Globus pallidus (tissue), 1 donor: ENCODE measurements at regions not wholly inside any gene's neighbourhood (a gene's known extent, or its start where the extent isn't known, plus 50 kb on each side); places are given as distances from the start of the nearest gene placed in this dataset.
"Not testable (repeated sequence)": the region's sequence is repeated elsewhere in the genome, so short reads cannot be mapped to it uniquely, and the experiment has no call there.

ENCODE experiments used
- DNase-seq: peaks from one replicate; pipeline ENCODE4 v3.0.0-alpha.2; 2015; ENCODE audit warnings: low spot score

DNA sequence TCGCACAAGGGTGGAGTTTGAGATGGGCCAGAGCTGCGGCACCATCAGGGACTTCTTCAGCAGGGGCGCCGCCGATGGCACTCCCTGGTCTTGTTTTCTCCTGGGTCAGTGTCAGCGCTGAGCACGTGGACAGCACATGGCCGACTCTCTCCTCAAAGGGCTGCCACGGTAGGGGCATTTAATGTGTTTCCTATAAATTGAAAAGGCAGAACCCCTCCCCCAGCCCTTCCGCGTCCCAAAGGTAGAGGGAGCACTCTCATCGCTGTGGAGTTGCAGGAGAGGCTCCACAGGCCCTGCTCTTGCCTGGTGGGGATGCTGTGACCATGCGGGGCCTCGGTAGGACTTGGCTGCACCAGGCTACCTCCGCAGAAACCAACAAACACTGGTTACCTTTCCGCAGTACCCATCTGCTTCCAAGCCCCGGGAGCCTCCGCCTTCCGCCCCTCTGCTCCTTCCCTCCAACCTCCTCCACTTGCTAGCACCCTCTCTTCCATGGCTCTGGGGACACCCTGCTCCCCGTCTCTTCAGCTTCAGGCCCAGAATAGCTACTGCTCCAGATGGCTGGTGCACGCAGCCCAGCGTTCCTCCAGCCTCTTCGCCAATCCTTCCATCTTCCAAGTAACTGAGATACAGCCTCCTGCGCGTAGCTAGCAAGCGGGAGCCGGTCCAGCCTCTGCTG is 166.3 kb upstream of the ADCY1 start:
- no peak for DNase-seq

DNA sequence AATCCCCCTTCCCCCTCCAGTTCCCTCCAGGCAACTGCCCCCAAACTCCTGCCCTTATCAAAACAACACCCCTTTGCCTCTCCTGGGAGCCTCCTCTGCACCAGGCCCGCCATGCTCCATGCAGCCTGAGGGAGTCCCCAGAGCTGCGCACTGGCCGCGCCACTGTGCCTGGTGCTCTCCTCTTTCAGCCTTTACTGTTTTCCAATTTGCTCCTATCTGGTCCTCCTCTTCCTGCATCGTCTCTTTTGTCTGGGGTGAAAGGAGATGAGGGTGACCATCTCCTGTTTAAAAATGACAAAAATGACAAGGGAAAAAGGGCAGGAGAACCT is 165.8 kb upstream of the ADCY1 start:
- DNase-seq, result no peak

DNA sequence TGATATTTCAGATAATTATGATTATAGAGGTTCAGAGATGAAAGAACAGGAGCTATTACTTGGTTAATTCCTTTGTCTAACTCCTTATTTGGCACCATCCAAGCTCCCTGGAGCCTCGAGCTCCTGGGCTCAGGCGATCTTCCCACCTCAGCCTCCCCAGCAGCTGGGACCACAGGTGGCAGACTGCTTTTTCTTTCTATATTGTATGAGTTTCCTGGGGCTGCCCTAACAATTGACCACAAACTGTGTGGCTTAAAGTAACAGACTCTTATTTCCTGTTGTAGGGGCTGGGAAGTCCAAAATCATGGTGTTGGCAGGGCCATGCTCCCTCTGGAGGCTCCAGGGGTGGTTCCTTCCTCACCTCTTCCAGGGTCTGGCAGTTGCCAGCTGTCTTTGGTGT is 163.3 kb upstream of the ADCY1 start:
- no peak for DNase-seq

DNA sequence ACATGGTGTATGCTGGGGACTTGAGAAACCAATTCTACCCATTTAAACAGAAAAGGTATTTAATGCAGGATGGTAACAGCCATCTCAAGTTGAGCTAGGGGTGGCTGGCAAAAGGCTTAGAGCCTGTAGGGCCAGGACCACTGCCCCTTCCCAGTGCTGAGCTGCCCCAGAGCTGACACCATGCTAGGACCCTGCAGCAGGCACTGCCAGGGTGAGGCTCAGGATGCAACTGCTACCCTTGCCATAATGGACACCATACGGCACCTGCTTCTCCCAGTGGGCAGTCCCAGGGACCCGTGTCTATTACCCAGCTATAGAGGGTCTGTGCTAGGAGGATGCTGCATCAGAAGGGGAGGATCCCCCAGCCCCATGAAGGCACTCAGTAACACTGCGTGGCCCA is 160.7 kb upstream of the ADCY1 start:
- DNase-seq, result no peak

DNA sequence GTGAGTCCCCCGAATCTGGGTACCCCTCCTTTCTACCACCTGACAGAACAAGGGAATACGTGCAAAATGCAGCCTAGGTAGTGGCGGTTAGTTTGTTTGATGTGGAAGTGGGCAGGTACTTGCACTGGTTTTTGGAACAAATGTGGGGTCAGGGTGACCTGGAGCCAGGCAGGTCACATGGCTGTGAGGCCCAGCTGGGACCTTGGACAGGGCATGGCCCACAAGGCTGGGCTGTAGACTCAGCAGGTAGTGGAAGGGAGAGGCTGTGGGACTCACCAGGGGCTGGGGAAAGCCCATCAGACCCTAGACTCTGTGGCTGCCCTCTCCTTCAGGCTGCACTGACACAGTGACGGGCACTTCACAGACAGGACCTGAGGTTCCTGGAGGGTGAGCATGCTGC is 159.9 kb upstream of the ADCY1 start:
- no peak for DNase-seq

DNA sequence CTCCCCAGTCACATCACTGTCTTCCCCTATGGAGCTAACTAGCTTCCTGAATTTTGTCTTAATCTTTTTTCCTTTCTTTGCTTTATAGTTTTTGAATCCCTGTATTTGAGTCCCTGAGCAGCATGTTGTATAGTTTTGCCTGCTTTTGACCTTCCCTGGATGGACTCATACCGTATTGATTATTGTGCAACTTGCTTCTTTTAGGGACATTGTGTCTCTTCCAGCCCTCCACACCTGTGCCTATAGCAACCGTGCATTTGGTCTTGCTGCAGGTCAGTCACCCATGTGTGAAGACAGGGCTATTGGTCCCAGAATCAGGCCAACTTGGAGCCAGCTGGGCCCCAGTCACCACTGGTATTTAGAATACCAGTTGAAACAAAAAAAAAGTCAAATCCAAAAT is 158.9 kb upstream of the ADCY1 start:
- no peak for DNase-seq

DNA sequence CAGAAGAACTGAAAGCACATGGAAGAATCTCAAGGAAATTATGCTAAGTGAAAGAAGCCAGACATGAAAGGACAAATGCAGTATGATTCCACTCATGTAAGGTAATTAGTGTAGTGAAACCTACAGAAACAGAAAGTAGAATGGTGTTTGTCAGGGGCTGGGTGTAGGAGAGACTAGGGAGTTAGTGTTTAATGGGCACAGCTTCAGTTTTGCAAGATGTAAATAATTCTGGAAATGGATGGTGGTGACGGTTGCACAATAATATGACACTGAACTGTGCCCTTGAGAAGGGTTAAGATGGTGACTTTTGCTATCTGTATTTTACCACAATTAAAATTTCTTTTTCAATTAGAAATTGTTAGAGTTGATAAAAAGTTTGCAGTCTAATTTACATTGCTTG is 157.3 kb upstream of the ADCY1 start:
- DNase-seq, result no peak

DNA sequence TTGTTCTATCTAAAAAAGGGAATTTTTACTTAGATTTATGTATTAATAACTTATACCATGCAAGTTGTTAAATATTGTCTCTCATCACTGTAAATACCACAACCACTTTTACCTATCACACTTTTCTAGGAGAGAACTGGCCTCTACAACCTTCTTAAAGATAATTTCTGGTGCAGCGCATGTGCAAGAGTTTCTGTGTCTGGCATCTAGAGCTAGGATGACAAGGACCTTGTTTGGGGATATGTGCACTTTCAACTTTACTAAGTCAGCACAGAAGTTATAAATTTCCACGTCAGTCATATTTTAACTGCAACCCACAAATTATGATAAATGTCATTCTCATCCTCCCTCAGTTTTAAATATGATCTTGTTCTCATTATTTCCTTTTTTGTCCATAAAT is 156.9 kb upstream of the ADCY1 start:
- no peak for DNase-seq

DNA sequence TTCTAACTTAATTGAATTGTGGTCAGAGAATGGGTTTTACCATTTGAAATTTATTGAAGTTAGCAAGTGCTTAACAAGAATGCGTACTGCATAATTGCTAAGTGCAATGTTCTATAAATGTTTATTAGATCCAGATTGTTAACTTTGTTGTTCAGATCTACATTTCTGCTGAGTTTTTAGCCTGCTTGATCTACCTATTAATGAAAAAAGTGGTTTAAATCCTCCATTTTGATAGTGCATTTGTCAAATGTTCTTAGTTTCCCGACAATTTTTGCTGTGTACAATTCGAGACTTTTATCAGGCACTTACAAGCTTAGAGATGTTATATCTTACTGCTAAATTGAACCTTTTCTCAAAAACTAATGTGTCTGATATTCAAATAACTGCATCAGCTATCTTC is 156.4 kb upstream of the ADCY1 start:
- DNase-seq, result no peak

DNA sequence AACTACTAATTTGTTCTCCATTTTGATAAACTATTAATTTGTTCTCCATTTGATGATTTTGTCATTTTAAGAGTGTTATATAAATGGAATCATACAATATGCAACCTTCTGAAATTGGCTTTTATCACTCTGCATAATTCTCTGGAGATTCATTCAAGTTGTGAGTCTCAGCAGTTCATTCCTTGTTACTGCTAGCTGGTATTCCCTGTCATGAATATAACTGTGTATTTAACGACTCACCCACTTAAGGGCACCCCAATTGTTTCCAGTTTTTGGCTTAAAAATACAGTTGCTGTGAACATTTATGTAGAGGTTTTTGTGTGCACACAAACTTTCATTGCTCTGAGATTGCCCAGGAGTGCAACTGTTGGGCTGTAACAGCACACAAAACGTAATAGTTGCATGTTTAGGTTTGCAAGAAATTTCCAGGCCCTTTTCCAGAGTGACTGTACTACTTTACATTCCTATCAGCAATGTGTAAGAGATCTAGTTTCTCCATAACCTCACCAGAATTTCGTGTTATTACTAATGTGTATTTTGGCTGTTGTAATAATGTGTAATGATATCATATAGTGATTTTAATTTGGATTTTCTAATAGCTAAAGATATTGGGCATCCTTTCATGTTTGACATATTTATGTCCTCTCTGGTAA is 153.2 kb upstream of the ADCY1 start:
- no peak for DNase-seq

DNA sequence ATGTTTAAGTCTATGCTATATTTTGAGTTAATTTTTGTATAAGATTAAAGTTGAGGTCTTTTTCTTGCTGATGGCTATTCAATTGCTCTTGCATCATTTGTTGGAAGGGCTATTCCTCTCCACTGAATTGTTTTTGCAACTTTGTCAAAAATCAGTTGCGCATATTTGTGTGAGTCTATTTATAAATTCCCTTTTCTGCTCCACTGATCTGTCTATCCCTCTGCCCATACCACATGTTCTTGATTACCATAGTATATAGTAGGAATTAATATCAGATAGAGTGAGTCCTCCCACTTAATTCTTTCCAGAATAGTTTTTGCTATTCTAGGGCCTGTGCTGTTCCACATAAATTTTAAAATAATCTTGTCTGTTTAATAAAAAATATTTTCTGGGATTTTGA is 152.4 kb upstream of the ADCY1 start:
- no peak for DNase-seq

DNA sequence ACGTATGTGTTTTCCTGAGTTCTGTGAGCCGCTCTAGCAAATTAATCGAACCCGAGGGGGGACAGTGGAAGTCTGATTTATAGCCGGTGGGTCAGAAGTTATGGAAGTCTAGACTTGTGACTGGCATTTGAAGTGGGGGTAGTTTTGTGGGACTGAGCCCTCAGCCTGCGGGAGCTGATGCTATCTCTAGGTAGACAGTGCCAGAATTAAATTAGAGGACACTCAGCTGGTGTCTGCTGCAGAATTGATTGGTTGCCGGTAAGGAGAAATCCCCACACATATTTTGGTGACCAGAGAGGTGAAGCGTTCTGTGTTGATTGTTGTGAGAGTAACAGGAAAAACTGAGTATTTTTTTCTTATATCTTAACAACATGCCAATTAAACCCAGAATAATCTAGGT is 143.8 kb upstream of the ADCY1 start:
- no peak for DNase-seq

DNA sequence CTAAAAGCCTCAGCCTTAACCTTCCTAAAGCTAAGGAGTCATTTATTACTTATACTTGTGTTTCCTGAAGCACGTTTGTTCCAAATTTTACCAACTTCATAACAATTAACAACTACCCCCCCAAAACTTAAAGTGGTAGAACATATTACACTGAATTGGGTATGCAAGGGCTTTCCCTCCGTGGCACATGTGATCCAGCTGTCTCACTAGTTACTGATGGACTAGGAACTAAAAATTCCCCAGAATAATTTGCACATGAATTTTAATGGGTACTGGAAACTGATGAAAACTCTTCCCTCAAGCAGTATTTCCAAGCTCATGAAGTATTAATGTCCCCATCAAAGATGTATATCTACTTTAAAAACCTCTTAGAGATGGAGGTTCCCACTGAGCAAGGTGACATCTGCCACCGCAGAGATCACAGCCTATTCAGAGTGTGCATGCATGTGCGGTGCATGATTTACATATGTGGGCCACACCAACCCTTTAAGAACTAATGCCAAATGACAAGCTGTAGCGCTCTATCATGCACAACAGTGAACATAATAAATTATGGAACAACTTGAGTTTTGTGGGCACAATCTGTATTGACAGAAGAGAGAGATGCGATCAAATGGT is 139.9 kb upstream of the ADCY1 start:
- no peak for DNase-seq

DNA sequence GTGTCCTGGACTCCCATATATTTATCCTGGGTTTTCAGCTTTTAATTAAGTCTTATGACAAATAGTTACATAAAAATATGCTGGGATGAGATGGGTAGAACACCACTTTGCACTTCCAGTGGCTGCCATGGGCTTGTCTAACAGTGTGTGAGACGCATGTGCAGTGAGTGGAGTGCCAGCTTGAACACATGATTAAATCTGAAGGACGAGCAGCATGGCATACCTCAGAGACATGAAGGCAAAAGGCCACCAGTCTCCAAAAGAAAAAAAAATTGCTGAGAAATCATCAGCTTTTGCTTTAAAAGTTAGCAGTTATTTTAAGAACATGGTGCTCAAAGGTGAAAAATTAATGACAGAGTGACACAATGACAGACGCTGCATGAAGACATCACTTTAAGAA is 139.0 kb upstream of the ADCY1 start:
- no peak for DNase-seq

DNA sequence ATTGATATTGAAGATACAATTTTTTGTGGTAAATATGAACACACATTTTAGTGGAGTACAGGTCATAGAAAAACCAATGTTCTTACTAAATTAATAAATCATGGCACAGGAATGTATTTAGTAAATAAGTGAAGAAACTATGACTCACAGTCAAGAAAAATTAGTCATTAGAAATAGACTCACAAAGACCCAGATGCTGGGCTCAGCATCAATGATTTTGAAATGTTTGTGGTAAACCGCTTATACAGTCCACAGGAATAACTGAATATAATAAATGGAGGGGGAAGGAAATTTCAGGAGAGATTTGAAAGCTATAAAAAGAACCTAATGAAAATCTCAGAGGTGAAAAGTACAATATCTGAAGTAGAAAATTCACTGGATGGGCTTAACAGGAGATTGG is 138.3 kb upstream of the ADCY1 start:
- no peak for DNase-seq

DNA sequence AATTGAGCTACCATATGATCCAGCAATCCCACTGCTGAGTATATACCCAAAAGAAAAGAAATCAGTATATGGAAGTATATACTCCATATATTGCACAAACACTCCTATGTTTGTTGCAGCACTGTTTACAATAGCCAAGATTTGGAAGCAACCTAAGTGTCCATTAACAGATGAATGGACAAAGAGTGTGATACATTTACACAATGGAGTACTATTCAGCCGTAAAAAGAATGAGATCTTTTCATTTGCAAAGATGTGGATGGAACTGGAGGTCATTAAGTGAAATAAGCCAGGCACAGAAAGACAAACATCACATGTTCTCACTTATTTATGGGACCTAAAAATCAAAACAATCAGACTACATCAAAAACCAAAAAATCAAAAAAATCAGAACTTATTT is 133.4 kb upstream of the ADCY1 start:
- DNase-seq, result not testable (repeated sequence)

DNA sequence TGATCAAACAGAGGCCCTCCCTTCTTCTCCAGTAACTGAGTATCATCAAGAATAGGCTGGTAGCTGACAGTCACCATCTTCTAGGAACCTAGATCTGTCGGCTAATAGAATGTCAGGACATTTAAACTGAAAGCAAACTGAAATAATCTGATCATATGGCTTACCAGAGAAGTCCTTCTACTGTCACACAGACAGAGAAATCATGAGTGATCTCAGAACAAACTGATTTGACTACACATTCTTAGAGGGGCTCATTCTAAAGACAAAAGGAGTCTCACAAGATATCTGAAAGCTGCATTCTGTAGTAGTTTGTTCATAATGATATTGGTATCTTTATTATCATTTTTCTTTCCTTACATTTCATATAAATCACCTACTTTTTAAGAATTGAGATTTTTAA is 130.9 kb upstream of the ADCY1 start:
- no peak for DNase-seq

DNA sequence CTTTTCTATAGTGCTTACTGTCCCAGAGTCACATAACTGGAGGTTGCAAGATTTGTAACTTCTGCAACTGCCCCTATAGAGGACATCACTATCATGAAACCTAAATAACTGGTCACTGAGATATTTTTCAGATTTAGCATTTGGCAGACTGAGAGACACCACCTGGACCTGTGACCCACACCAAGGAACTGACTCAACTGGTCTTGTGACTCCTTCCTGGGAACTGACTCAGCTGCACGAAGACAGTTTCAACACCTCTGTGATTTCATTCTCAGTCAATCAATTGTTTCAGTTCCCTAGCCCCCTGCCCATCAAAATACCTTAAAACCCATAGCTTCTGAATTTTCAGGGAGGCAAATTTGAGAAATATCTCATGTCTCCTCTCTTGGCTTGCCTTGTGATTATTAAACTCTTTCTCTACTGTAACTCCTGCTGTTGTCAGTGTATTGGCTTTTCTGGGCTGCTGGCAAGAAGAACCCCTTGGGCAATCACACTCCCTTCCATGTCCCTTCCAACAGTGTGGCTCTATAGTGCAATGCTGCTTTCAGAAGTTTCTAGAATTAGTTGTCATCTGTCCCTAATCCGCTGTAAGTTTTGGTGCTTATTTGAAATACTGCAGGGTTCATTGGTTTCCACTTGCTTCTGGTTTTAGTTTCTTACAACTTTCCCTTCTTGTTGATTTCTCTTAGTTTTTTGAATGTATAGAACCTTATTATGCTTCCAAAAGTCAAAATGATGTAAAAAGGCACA is 127.8 kb upstream of the ADCY1 start:
- DNase-seq, result no peak

DNA sequence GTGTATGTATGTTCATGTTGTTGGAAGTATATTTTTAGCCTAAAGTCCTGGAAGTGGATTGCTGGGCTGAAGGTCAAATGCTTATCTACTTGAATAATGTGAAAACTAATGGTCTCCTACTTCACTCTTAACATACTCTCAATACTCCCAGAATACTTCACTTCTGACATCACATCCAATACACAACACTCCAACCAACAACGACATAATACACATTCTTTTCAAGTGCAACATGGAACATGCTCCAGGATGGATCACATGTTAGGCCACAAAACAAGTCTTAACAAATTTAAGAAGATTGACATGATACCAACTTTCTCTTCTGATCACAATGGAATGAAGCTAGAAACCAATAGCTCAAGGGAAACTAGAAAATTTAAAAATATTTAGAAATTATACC is 126.9 kb upstream of the ADCY1 start:
- DNase-seq, result no peak

DNA sequence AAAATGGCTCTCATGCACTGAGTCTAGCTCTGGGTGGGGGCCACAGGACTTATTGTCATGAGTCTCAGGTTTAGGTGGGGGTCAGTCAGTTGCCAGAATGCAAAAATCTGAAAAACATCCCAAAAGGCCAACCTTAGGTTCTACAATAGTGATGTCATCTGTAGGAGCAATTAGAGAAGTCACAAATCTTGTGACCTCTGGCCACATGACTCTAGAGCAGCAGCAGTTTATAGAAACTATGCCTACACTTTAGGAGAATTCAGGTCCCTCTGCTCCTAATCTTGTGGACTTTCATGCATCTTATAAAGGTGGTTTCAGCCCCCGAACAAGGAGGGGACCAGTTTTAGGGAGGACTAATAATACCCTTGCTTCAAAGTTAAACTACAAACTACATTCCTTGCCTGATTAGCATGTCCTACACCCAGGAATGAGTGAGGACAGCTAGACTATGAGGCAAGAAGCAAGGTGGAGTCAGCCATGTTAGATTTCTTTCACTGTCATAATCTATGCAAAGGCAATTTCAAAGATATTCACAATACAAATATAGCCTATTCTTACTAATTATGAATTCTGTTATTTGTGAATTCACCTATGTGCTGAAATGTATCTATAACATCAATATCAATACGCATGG is 123.5 kb upstream of the ADCY1 start:
- DNase-seq, result no peak

DNA sequence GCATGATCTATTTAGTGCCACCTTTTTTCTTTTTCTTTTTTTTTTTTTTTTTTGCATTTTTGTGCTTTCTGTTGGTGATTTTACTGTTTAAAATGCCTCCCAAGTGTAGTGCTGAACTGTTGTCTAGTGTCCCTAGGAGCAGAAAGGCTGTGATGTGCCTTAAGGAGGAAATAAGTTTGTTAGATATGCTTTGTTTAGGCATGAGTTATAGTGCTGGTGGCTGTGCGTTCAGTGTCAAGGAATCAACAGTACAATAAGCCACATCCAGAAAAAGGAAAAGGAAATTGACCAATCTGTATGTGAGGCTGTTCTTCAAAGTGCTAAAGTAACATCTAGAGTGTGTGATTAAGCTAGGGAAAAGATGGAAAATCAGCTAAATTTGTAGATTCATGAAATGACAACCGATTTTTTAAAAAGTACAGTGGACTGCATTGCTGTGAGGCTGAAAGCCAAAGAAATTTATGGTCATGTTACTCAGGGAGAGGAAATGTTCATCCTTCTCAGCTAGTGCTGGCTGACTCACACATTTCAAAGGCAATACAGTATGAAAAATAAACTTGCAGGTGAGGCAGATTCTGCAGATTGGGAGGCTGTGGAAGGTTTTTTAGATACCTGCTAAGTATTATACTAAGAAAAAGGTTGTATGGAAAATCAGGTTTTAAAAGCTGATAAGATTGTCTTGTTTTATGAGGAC is 122.7 kb upstream of the ADCY1 start:
- no peak for DNase-seq

DNA sequence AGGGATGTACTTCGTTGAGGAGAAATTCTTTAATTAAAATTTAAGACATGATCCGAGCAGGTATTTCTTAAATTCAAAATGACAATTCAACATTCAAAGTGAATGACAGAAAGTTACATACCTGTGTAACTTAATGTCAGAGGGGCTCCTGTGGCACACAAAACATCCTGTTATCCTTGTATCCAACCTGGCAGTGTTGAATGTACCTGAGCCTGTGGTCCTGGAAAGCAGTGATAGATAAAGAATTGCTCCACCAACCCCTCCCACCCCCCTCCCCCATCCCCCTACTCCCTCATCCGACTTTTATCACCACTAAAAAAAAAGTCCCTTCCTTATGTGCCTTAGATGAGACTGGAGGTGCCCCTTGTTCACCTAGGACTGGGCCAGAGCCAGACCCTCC is 119.4 kb upstream of the ADCY1 start:
- DNase-seq, result no peak
